ENCODE measurements at regions not wholly inside any gene's neighbourhood (a gene's known extent, or its start where the extent isn't known, plus 50 kb on each side); places are given as distances from the start of the nearest gene placed in this dataset.

GRCh38 chr22:44634426-44635321, 67.3 kb upstream of the PRR5 start:
- FAIRE-seq = no peak
- H3K79me2 ChIP-seq (ENCODE audit: control insufficient read depth, insufficient read depth, low read length) = no peaks in the 10 kb centered on the region
- H3K4me1 ChIP-seq (replicated peaks in 1 of 2; ENCODE audit: control insufficient read depth in 2 of 2, insufficient read depth in 2 of 2, low read length in 2 of 2) = no peaks in the 10 kb centered on the region; a peak in 1 of 5 replicates
- no TSS peak for BruUV-seq (replicated peaks)
- no peak for DNase-seq (ENCODE audit: extremely low read depth in 1 of 4, low spot score in 3 of 4)
- no peak overlapping the region; a peak in 1 of 4 replicates for H3K9ac ChIP-seq (ENCODE audit: insufficient read depth in 1 of 2, low read depth in 2 of 2, low read length in 2 of 2)
- ATAC-seq = no peak
- no peaks in the 10 kb centered on the region for H3K36me3 ChIP-seq (ENCODE audit: control insufficient read depth, insufficient read depth, low read length)
- no peak overlapping the region for H2AFZ ChIP-seq (ENCODE audit: low read depth, low read length)
- no peak overlapping the region for H3K4me2 ChIP-seq (ENCODE audit: insufficient read depth, low read length)
- H3K9me1 ChIP-seq (ENCODE audit: control insufficient read depth, insufficient read depth, low read length) = no peaks in the 10 kb centered on the region
- in situ Hi-C loops (cut with MboI) (no loop called here), intact Hi-C loops (cut with micrococcal nuclease) (no loop called here)
- H4K20me1 ChIP-seq (replicated peaks; ENCODE audit: control insufficient read depth, insufficient read depth, low read length) = no peaks in the 10 kb centered on the region
- POLR2A ChIA-PET = no interaction called here
- peaks cover 0 to 12% of the 10 kb centered on the region in 2 experiments; a peak in 4 of 5 replicates for H3K27me3 ChIP-seq (ENCODE audit: control insufficient read depth in 2 of 2, insufficient read depth in 2 of 2, low read length in 2 of 2)
- CTCF ChIA-PET (ENCODE audit: low intra/inter-chr PET ratio) = no interaction called here
- H3K4me3 ChIP-seq = no peak overlapping the region
- no peaks in the 10 kb centered on the region for H3K9me3 ChIP-seq (replicated peaks; ENCODE audit: control insufficient read depth, insufficient read depth, low read depth, low read length)
- 0% methylated on average over 7 of the region's 9 CpGs for WGBS (ENCODE audit: insufficient coverage, low coverage, missing lambda C conversion rate)
- H3K27ac ChIP-seq (ENCODE audit: extremely low read depth, low read depth, low read length) = no peak overlapping the region
- TF ChIP-seq TFE3 (CRISPR knock-in tag; IDR thresholded peaks at IDR 0.05) = no peak
- TF ChIP-seq IRF2 (CRISPR knock-in tag; IDR thresholded peaks at IDR 0.05) = no peak
- no peak for TF ChIP-seq NR1H2 (CRISPR knock-in tag; IDR thresholded peaks at IDR 0.05)
- no peak for TF ChIP-seq ZNF764 (CRISPR knock-in tag; IDR thresholded peaks at IDR 0.05; ENCODE audit: low read depth)
- no peak for TF ChIP-seq MAFF (IDR thresholded peaks at IDR 0.05; ENCODE audit: low read length)
- TF ChIP-seq ZNF12 (CRISPR knock-in tag; IDR thresholded peaks at IDR 0.05) = no peak
- TF ChIP-seq, protein P1, sequence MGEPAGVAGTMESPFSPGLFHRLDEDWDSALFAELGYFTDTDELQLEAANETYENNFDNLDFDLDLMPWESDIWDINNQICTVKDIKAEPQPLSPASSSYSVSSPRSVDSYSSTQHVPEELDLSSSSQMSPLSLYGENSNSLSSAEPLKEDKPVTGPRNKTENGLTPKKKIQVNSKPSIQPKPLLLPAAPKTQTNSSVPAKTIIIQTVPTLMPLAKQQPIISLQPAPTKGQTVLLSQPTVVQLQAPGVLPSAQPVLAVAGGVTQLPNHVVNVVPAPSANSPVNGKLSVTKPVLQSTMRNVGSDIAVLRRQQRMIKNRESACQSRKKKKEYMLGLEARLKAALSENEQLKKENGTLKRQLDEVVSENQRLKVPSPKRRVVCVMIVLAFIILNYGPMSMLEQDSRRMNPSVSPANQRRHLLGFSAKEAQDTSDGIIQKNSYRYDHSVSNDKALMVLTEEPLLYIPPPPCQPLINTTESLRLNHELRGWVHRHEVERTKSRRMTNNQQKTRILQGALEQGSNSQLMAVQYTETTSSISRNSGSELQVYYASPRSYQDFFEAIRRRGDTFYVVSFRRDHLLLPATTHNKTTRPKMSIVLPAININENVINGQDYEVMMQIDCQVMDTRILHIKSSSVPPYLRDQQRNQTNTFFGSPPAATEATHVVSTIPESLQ (CRISPR knock-in tag; IDR thresholded peaks at IDR 0.05) = no peak
- TF ChIP-seq, protein P2, sequence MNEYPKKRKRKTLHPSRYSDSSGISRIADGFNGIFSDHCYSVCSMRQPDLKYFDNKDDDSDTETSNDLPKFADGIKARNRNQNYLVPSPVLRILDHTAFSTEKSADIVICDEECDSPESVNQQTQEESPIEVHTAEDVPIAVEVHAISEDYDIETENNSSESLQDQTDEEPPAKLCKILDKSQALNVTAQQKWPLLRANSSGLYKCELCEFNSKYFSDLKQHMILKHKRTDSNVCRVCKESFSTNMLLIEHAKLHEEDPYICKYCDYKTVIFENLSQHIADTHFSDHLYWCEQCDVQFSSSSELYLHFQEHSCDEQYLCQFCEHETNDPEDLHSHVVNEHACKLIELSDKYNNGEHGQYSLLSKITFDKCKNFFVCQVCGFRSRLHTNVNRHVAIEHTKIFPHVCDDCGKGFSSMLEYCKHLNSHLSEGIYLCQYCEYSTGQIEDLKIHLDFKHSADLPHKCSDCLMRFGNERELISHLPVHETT (CRISPR knock-in tag; conservative IDR thresholded peaks at IDR 0.05 in 1 of 2, IDR thresholded peaks at IDR 0.05 in 1 of 2) = no peak
- TF ChIP-seq ZFP91 (CRISPR knock-in tag; IDR thresholded peaks at IDR 0.05) = no peak
- TF ChIP-seq, protein P3, sequence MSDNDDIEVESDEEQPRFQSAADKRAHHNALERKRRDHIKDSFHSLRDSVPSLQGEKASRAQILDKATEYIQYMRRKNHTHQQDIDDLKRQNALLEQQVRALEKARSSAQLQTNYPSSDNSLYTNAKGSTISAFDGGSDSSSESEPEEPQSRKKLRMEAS (CRISPR knock-in tag; IDR thresholded peaks at IDR 0.05) = no peak
- no peak for TF ChIP-seq ZNF583 (CRISPR knock-in tag; IDR thresholded peaks at IDR 0.05)

Data from K562 (cell line).